Renal pelvis (tissue), 1 donor: ENCODE measurements at regions not wholly inside any gene's neighbourhood (a gene's known extent, or its start where the extent isn't known, plus 50 kb on each side); places are given as distances from the start of the nearest gene placed in this dataset.

Experiments
- DNase-seq: peaks from one replicate; pipeline ENCODE4 v3.0.0-alpha.2; 2013

GRCh38 chr5:97591781-97592180 lies 408.7 kb upstream of the RIOK2 start:
- DNase-seq, result no peak

GRCh38 chr5:97600486-97600885 lies 417.4 kb upstream of the RIOK2 start:
- DNase-seq, result no peak

GRCh38 chr5:97601651-97602050 lies 418.6 kb upstream of the RIOK2 start:
- no peak for DNase-seq

DNA sequence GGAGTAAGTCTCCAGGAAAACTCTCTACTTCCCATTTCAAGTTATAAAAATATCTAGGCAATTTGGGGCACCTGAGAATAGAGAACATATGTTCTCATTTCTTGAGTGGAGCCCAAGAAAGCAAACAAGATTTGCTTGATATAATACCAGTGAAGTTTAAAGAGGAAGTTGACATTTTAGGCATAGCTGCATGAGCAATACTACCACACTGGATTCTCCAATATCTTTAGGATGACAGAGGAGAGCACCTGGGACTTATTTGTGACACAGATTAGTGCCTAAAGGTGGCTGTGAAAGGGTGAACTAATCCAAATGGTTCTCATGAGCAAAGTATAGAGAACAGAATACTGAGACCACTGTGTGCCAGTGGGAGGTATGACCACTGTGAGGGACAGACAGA lies 423.5 kb upstream of the RIOK2 start:
- DNase-seq, result no peak

GRCh38 chr5:97608501-97608900 lies 425.5 kb upstream of the RIOK2 start:
- no peak for DNase-seq

GRCh38 chr5:97618721-97619120 lies 435.7 kb upstream of the RIOK2 start:
- no peak for DNase-seq

DNA sequence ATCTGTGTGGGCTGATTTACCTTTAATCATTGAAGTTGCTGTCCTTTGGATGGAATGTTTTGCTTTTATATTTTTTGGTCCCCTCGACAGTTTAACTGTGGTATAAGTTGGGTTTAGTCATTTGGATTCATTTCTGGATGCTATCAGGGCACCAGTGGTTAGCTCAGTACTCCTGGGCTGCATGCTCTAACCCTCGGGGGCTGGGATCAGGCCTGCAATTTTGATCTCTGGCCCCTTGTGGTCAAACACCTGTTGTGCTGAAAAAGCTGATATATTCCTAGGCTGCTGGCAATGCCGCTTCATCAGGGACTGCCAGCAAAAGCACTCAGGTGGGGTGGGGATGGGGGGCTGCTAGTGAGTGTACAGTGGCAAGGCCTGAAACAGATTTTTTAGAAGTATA lies 440.4 kb upstream of the RIOK2 start:
- DNase-seq, result no peak

DNA sequence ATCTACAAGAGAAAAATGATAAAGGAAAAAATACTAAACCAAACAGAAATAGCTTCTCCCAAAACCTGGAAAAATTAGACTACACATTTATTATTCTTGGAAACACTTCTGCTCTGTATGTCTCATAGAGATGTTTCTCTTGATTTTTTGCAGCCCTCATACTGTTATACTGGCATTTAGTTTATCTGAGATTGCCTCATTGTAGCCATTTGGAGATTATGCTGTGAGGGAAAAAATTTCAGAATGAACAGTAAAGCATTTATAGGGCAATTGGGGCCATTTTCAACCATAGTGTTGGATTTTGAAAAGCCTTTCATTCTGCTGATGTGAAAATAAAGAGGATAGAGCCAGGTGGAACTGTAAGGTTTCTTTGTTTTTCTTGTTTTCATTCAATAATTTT lies 441.8 kb upstream of the RIOK2 start:
- DNase-seq, result no peak

GRCh38 chr5:97627272-97627671 lies 444.2 kb upstream of the RIOK2 start:
- no peak for DNase-seq

GRCh38 chr5:97628031-97628430 lies 445.0 kb upstream of the RIOK2 start:
- no peak for DNase-seq

DNA sequence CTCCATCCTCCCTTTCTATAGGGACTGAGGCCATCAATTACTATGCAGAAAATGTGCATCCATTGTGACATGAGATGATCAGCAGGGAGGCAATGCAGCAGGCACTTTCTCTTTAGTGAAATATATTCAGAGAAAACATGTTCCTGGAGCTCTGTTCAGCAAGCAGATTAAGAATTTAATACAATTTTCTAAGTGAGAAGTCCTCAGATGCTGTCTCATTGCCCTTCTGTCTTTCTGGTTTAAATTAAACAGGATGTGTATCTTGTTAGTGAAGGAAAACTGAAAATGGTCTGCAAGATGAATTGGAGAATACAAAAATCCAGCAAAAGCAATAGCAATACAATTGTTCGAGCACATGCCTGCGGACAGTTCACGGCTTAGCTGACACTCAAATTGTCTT lies 445.8 kb upstream of the RIOK2 start:
- DNase-seq, result no peak

- DNase-seq, result no peak
Observed at GRCh38 chr5:97629276-97629675, 446.2 kb upstream of the RIOK2 start.

GRCh38 chr5:97635553-97635952 lies 452.5 kb upstream of the RIOK2 start:
- DNase-seq, result no peak

DNA sequence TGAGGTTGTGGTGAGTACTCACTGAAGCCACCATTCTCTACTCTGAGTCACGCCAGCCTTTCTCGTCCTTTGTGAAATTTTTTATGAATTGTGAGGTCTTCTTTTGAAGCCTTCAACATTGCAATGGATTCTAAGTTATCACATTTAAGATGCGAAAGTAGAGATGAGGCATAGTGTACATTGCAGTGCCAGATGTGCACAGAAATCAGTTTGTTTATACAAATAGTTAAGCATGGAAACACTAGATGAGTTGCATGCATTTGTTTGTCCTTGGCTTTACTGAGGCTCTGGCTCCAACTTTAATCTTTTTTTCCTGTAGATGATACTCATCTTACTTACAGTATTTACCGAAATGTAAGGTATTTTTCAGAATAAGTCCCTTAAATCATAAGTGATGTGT lies 453.7 kb upstream of the RIOK2 start:
- DNase-seq, result no peak

DNA sequence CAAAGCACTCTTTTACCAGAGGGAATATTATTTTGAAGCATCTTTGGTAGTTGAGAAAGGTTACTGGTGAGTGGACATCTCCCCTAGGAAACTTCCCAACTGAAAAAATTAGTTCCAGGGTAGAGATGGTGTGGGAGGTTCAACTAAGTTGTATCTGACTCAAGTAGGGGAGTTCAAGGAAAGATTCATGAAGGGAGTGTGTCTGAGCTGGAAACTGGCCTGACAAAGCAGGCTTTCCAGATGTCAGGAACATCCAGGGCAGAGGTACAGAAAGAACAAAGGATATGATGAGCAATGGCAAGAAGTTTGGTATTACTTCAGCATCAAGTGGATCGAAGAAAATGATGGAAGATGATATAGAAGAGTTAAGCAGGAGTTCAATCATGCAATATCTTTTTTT lies 458.0 kb upstream of the RIOK2 start:
- DNase-seq, result no peak

DNA sequence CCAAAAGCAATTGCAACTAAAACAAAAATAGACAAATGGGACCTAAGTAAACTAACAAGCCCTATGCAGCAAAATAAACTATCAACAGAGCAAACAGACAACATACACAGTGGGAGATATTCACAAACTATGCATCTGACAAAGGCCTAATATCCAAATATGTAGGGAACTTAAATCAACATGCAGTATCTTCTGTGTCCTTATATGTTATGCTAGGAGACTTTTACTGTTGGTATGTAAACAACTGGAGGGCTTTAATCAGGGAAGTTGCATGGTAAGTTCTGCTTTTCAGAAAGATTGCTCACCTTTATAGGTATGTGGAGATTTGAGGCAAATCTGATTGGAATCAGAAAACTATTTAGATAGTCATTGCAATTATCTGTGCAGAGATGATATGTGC lies 461.2 kb upstream of the RIOK2 start:
- DNase-seq, result no peak

GRCh38 chr5:97644896-97645295 lies 461.8 kb upstream of the RIOK2 start:
- DNase-seq, result no peak

- no peak for DNase-seq
Observed at GRCh38 chr5:97657239-97657638, 474.2 kb upstream of the RIOK2 start.

- DNase-seq, result no peak
Observed at GRCh38 chr5:97658116-97658900, 475.3 kb upstream of the RIOK2 start.

GRCh38 chr5:97666783-97667182 lies 483.7 kb upstream of the RIOK2 start:
- no peak for DNase-seq

GRCh38 chr5:97670447-97670846 lies 487.4 kb upstream of the RIOK2 start:
- no peak for DNase-seq

DNA sequence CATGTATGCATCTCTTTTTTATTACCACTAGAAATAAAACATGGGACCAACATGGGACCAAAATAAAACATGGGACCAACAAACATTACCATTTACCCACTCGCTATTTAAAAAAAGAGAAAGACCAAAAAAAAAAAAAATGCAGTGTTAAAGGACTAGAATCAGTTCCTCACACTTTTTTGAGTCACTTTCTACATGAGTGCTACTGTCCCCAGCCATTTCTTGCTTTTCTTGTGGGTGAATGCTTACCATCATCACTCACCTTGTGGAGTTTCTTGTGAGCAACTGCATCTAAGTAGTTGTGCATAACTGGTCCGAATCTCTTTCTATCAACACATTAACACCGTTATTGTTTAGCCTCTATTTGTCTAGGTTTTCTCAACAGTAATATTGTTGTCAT lies 493.6 kb upstream of the RIOK2 start:
- no peak for DNase-seq

DNA sequence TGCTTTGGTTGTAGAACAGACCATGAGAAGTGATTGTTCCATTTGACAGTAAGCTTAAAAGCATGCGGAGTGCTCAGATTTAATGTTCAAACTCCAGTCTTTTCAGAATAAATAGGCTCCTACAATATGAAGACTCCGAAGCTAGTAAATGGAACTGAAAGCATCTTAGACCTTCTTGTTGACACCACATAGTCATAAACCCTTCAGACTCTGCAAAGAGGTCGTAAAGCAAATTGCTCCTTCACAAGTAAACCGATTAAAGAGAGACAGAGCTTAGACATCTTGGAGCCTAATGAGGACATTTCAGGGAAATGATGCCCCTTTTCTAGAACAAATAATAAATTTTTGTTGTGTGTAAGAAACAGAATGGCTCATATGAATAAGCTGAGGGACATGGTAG lies 511.0 kb upstream of the RIOK2 start:
- no peak for DNase-seq

- DNase-seq, result no peak
Observed at GRCh38 chr5:97714424-97714823, 531.4 kb upstream of the RIOK2 start.

DNA sequence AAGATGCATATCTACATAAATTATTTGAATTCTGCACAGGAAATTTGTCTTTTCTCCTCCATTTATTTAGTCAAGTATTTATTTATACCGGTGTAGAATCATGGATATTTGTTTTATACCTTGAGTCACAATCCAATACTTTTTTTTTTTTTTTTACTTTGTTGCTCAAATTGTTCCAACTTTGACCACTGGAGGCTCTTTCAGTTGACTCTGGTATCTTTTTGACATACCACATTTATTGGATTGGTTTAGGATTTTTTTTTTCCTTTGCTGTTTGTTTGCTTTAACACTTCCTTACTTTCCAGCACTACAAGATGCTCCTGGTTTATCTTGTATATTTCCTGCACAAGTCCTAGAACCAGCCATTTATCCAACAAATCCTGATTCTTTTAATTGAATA lies 543.1 kb upstream of the RIOK2 start:
- DNase-seq, result no peak
